Stomach smooth muscle (tissue), 2 donors: ENCODE measurements at regions not wholly inside any gene's neighbourhood (a gene's known extent, or its start where the extent isn't known, plus 50 kb on each side); places are given as distances from the start of the nearest gene placed in this dataset.

Experiments used
- H3K27ac ChIP-seq: one replicate; pipeline ENCODE4 v1.7.0; 2013; ENCODE audit warnings: mild to moderate bottlenecking, low read length, inconsistent platforms
- H3K27me3 ChIP-seq, 2 donors: one replicate each; pipeline ENCODE4 v1.7.0; 2013; ENCODE audit warnings: low read length in 2 of 2; ENCODE audit not compliant: insufficient read depth in 2 of 2, control insufficient read depth in 1 of 2
- H3K36me3 ChIP-seq, 2 donors: one replicate each; pipeline ENCODE4 v1.7.0; 2013; ENCODE audit warnings: low read length in 2 of 2; ENCODE audit not compliant: control insufficient read depth in 2 of 2, insufficient read depth in 2 of 2
- H3K4me1 ChIP-seq: one replicate; pipeline ENCODE4 v1.7.0; 2013; ENCODE audit warnings: low read length; ENCODE audit not compliant: control insufficient read depth, insufficient read depth
- H3K4me3 ChIP-seq, 2 donors: one replicate each; pipeline ENCODE4 v1.7.0; 2013; ENCODE audit warnings: low read length in 2 of 2
- H3K9ac ChIP-seq, 2 donors: one replicate each; pipeline ENCODE4 v1.7.0; 2013; ENCODE audit warnings: low read length in 2 of 2, mild to moderate bottlenecking in 1 of 2
- H3K9me3 ChIP-seq, 2 donors: one replicate each; pipeline ENCODE4 v1.7.0; 2013; ENCODE audit warnings: low read length in 2 of 2; ENCODE audit not compliant: control insufficient read depth in 2 of 2
- donor health status: healthy.
- donor health status: Pancreatic carcinoma.

DNA sequence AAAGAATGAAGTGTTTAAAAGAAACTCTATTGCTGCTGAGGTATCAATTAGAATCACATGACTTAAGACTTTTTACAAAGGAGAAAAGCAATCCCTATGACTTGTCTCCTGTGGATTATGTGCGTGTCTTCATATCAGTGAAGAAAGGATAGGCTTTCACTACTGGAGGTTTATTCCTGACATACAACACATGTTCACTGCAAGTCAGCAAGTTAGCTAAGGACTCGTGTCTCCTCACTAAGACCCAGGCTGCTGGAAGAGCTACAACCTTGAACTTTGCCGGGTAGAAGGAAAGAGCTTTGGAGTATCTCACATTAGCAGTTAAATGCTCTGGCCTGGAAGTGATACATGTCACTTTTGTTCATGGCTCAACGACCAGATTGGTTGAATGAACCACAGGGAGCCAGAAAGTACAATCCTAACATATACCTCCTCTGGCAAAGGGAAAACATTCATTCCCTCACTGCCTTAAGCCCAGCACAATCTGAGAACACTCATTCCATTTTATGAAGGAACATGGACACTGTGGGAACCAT, 215.3 kb downstream of the RNF152 start:
- Histone ChIP-seq H3K9ac (no peak overlapping the region), H3K4me3 (no peak overlapping the region), H3K9me3 (peaks cover 5 to 6% of the 10 kb centered on the region in 2 donors), H3K36me3 (no peaks in the 10 kb centered on the region), H3K4me1 (no peaks in the 10 kb centered on the region), H3K27ac (no peak overlapping the region), H3K27me3 (no peaks in the 10 kb centered on the region)

DNA sequence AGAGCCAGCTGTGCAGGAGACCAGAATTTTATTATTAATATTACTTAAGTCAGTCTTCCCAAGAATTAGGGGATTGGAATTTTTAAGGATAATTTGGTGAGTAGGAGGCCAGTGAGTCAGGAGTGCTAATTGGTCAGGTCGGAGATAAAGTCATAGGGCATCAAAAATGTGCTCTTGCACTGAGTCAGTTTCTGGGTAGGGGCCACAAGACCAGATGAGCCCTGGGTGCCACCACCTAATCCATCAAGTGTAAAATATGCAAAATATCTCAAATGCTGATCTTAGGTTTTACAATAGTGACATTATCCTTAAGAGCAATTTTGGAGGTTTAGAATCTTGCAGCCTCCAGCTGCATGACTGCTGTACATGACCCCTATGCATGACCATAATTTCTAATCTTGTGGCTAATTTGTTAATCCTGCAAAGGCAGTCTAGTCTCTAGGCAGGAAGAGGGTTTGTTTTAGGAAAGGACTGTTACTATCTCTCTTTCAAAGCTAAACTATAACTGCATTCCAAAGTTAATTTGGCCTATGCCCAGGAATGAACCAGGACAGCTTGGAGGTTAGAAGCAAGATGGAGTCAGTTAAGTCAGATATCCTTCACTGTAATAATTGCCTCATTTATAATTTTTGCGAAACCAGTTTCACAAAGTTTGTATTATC, 215.9 kb downstream of the RNF152 start:
- Histone ChIP-seq H3K27ac (no peak overlapping the region), H3K27me3 (no peaks in the 10 kb centered on the region), H3K4me3 (no peak overlapping the region), H3K9me3 (peaks cover 5 to 6% of the 10 kb centered on the region in 2 donors), H3K4me1 (no peaks in the 10 kb centered on the region), H3K9ac (no peak overlapping the region), H3K36me3 (no peaks in the 10 kb centered on the region)

DNA sequence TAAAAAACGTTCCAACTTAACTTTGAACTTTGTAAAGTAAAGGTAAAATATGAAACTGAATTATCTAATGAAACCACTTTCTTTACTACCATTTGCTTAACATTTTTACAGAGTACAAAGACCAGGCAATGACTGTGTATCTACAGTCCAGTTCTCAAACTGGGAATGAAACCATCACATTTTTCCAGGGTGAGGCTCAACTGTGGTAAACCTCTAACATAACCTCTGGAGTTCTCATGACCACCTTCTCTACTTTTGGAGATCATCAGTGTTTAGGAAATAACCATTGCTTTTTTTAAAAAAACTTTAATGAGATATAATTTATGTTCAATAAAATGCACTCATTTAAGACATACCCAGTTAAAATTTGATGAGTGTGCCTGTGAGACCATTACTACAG, 223.5 kb downstream of the RNF152 start:
- no peaks in the 10 kb centered on the region for H3K4me1 ChIP-seq
- no peak overlapping the region for H3K9ac ChIP-seq
- H3K27me3 ChIP-seq, result no peaks in the 10 kb centered on the region
- H3K4me3 ChIP-seq, result no peak overlapping the region
- H3K9me3 ChIP-seq, result peaks cover 2 to 3% of the 10 kb centered on the region in 2 donors
- H3K27ac ChIP-seq, result no peak overlapping the region
- H3K36me3 ChIP-seq, result no peaks in the 10 kb centered on the region

DNA sequence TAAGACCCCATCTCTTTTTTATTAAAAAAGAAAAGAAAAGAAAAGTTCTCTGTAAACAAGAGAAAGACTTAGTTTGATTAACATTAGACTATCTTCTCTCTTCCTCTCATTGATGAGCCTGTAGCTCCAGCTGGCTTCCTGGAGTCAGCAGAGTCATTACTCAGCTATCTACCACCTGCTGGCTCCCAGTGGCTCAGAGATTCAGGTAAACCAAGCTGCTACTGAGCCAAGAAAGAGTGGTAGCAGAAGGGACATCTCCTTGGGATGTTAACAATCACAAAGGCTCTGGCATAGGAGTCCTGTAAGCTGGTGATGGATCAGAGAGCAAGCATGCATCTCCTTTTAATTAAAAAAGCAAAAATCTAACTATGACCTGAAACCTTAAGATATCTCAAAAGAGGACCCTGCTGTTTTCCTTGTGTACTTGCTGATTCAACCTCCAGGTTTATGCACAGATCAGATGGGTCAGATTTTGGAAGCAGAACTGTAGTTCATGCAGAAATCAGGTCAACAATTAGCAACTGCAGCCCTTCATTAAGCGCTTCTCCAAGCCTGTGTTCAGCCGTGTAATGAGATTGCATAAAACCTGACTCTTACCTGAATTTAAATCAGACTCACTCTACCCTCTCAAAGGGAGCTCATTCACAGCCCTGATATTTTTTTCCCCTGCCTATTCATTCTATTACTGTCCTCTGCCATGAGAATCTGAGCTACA, 225.8 kb downstream of the RNF152 start:
- Histone ChIP-seq H3K4me3 (no peak overlapping the region), H3K9ac (no peak overlapping the region)

DNA sequence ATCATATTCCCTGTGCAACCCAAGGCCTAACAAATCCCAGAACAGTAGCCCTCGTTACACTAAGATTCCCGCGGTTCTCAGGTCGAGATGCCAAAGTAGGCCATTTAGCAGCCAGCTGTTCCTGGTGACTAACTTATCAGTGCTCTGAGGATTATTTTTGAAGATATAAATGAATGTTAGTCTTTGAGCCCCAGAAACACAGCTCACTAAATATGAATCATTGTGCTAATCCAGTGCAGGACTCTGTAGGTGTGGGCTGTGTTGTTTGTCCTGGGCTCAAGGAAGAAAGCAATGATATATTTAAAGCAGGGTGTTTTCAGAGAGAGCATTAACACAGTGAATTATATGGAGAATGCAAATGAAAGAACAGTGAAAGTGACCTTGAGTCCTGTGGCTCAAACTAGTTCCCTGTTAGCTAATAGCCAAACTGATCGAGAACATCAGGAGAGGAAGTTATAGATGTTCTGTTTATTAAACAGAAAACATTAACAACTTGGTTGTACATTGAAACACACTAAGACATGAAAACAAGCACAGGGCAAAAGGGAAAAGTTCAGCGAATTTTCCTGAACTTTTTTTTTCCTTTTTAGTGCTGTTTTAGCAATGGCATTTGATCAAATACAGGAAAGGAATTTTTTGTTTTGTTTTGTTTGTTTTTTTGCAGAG, 228.3 kb downstream of the RNF152 start:
- Histone ChIP-seq H3K36me3 (no peaks in the 10 kb centered on the region), H3K27me3 (no peaks in the 10 kb centered on the region), H3K4me1 (no peaks in the 10 kb centered on the region), H3K4me3 (no peak overlapping the region), H3K27ac (no peak overlapping the region), H3K9me3 (no peaks in the 10 kb centered on the region), H3K9ac (no peak overlapping the region)

More for the DNA sequence above, 225.8 kb downstream of the RNF152 start:
- Histone ChIP-seq H3K27ac (no peak overlapping the region), H3K9me3 (peaks cover 2 to 3% of the 10 kb centered on the region in 2 donors), H3K4me1 (no peaks in the 10 kb centered on the region), H3K36me3 (no peaks in the 10 kb centered on the region), H3K27me3 (no peaks in the 10 kb centered on the region)

DNA sequence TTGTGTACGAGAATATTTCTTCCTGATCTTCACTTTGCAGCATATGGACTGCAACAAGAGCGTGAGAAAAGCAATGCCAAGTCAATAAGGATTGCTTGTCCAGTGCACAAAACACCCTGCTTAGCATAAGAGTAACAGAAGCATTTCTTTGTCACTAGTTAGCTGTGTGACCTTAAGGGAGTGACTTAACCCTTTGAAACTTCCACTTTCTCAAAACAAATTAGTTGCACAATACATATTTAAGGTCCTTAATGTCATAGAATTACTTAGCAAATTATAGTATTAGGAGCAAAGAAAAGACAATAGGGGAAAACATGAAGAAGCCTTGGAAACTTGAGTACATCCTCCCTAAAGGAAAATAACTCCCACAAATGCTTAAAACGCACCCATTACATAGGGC, 230.1 kb downstream of the RNF152 start:
- Histone ChIP-seq H3K4me1 (no peaks in the 10 kb centered on the region), H3K9me3 (no peaks in the 10 kb centered on the region), H3K27ac (no peak overlapping the region), H3K36me3 (no peaks in the 10 kb centered on the region), H3K9ac (no peak overlapping the region), H3K27me3 (no peaks in the 10 kb centered on the region), H3K4me3 (no peak overlapping the region)

DNA sequence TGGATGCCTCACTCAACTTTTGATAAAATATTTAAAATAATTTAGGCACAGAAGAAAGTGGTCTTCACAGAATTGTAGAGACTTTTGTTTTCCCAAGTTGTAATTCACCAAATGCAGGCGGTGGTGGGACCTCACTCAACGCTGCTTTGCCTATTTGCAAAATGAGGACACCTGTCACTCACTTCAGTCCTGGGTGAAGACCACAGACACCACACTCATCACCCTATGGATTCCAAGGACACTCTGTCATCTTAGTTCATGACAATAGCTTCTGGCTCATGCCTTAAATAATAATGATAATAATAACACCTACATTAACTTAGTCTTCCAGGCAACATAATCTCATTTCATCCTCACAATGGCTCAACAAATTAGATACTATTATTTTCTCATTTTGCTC, 234.4 kb downstream of the RNF152 start:
- H3K4me3 ChIP-seq, result no peak overlapping the region
- H3K9me3 ChIP-seq, result no peaks in the 10 kb centered on the region
- no peaks in the 10 kb centered on the region for H3K4me1 ChIP-seq
- no peak overlapping the region for H3K9ac ChIP-seq
- H3K27me3 ChIP-seq, result no peaks in the 10 kb centered on the region
- no peaks in the 10 kb centered on the region for H3K36me3 ChIP-seq
- no peak overlapping the region for H3K27ac ChIP-seq

DNA sequence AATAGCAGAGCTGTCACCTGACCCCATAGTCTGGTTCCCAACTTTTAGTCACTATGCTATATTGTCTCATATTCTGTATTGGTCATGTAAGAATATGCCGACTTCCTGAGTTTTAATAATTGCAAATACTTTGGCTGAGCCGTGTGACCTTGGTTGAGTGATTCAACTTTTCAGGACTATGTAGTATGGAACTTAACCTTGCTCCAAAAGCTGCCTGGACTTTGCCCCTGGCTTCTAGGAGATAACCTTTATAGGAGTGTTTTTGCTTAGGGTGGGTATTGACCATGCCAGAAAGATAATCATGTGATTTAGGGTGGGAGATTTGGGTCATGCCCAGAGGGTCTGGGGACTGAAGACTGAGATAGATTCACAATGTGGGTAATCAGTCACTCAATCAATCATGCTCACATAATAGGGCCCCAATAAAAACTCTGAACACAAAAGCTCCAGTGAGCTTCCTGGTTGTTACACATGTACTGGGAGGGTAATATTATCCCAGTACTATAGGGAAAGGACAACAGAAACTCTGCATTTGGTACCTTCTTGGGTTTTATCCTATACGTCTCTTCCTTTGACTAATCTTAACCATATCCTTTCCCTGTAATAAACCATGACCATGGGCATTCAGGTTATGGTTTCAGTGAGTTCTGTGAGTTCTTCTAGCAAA, 235.6 kb downstream of the RNF152 start:
- Histone ChIP-seq H3K9ac (no peak overlapping the region), H3K4me1 (no peaks in the 10 kb centered on the region), H3K4me3 (no peak overlapping the region), H3K27me3 (no peaks in the 10 kb centered on the region), H3K36me3 (no peaks in the 10 kb centered on the region), H3K9me3 (no peaks in the 10 kb centered on the region), H3K27ac (no peak overlapping the region)

DNA sequence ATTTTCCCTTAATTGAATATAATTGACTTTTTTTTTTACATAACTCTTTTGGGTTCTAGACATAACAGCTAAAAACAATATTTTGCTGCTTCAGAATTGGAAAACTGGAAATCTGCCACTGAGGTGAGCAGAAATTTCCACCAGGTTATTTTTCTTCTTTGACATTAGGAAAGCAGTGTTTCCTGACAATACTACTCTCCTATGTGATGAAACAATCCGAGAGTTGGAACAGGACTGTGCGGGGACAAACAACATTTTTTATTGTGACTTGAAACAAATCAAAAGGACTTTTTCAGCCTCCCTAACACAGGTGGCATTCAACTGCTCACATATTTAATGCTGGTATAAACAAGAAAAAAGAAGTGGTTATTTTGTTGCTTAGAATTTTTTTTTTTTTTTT, 237.2 kb downstream of the RNF152 start:
- no peak overlapping the region for H3K9ac ChIP-seq
- H3K27me3 ChIP-seq, result no peaks in the 10 kb centered on the region
- no peaks in the 10 kb centered on the region for H3K4me1 ChIP-seq
- H3K36me3 ChIP-seq, result no peaks in the 10 kb centered on the region
- H3K27ac ChIP-seq, result no peak overlapping the region
- no peaks in the 10 kb centered on the region for H3K9me3 ChIP-seq
- no peak overlapping the region for H3K4me3 ChIP-seq

DNA sequence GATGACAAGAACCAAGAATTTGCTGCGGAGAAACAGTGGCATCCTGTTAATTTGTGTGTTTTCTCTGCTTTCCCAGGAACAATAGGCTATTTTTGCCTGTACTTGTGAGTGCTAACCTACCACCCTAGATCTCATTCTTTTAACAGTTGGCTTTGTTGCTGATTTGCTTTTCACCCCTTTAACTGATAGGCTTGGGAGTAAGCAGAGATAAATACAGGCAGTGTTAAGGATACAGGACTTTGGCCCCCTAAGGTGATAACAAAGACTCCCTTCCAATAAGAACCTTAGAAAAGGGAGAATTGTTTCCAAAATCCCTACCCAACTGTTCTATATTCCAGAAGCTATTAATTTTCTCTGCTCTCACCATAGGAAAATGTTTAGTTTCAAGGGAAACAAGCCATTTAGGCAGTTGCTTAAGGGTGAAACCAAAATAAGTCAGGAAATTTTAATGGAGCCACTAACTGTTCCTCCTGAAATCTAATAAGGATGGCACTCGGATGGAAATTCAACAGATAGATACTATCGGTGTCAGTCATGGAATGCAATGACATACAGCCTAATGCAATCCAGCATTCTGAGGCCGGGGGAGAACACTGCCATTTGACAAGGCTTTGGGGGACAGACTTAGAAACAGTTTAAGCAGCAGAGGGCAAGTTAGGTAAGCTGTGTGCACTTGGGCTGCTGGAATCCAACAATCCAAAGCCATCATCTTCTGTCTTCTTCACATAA, 238.8 kb downstream of the RNF152 start:
- no peaks in the 10 kb centered on the region for H3K27me3 ChIP-seq
- no peak overlapping the region for H3K9ac ChIP-seq
- no peaks in the 10 kb centered on the region for H3K4me1 ChIP-seq
- no peak overlapping the region for H3K4me3 ChIP-seq
- no peaks in the 10 kb centered on the region for H3K36me3 ChIP-seq
- no peak overlapping the region for H3K27ac ChIP-seq
- no peaks in the 10 kb centered on the region for H3K9me3 ChIP-seq
